PC-3 (cell line): ENCODE measurements at regions not wholly inside any gene's neighbourhood (a gene's known extent, or its start where the extent isn't known, plus 50 kb on each side); places are given as distances from the start of the nearest gene placed in this dataset.

Experiments used
- ATAC-seq: fragments of 200-7000 bp; cut with Tn5 transposase; 2 replicates; pipeline ENCODE4 v1.9.1; 2020; ENCODE audit warnings: mild to moderate bottlenecking, moderate library complexity
- BruUV-seq: library from RNA; stranded (reverse); fragments of 400-500 nt; replicated peaks from 2 replicates; lab custom pipeline; 2021; lab: Mats Ljungman, UMichigan
- CTCF ChIA-PET: fragments of 300-600 bp; sonication (Branson Sonifier 250); formaldehyde crosslinking; loops from one replicate; lab custom pipeline; 2022; ENCODE audit warnings: antibody characterized with exemption; lab: Charles Lee
- POLR2A ChIA-PET: fragments of 300-600 bp; sonication (Branson Sonifier 250); formaldehyde crosslinking; loops from one replicate; lab custom pipeline; 2022; ENCODE audit warnings: antibody characterized with exemption; ENCODE audit not compliant: unreplicated experiment; lab: Charles Lee
- DNase-seq: peaks from one replicate; pipeline ENCODE4 v3.0.0-alpha.2; 2015
- H2AFZ ChIP-seq: fragments of 300-600 bp; sonication (generic); 2 replicates; pipeline ENCODE4 v1.6.0; 2016; ENCODE audit warnings: antibody characterized with exemption, low read length
- H3F3A ChIP-seq: fragments of 300-600 bp; sonication (generic); one replicate; pipeline ENCODE4 v1.6.0; 2017; ENCODE audit warnings: antibody characterized with exemption, low read length, control low read depth, mild to moderate bottlenecking; ENCODE audit not compliant: unreplicated experiment
- H3K27ac ChIP-seq: fragments of 300-600 bp; sonication (generic); 2 replicates; pipeline ENCODE4 v1.5.1; 2016; ENCODE audit warnings: mild to moderate bottlenecking, low read length
- H3K27me3 ChIP-seq: fragments of 300-600 bp; sonication (generic); 2 replicates; pipeline ENCODE4 v1.6.1; 2016; ENCODE audit warnings: low read length, mixed read lengths
- H3K36me3 ChIP-seq: fragments of 300-600 bp; sonication (generic); 2 replicates; pipeline ENCODE4 v1.6.1; 2016; ENCODE audit warnings: low read depth, mixed run types, low read length, mixed read lengths
- H3K4me1 ChIP-seq: fragments of 300-600 bp; sonication (generic); 2 replicates; pipeline ENCODE4 v1.5.1; 2016; ENCODE audit warnings: low read length; ENCODE audit not compliant: insufficient read depth
- H3K4me2 ChIP-seq: fragments of 300-600 bp; sonication (generic); 2 replicates; pipeline ENCODE4 v1.6.0; 2016; ENCODE audit warnings: low read length
- H3K4me3 ChIP-seq: fragments of 300-600 bp; sonication (generic); 2 replicates; pipeline ENCODE4 v1.5.1; 2016; ENCODE audit warnings: mild to moderate bottlenecking, low read length, mixed read lengths
- H3K79me2 ChIP-seq: fragments of 300-600 bp; sonication (generic); 2 replicates; pipeline ENCODE4 v1.6.1; 2017; ENCODE audit warnings: low read length, mixed read lengths
- H3K9ac ChIP-seq: fragments of 300-600 bp; sonication (generic); 2 replicates; pipeline ENCODE4 v1.6.0; 2016; ENCODE audit warnings: mild to moderate bottlenecking, low read length
- H3K9me2 ChIP-seq: fragments of 300-600 bp; sonication (generic); replicated peaks from 2 replicates; pipeline ENCODE4 v1.6.1; 2016; ENCODE audit warnings: mixed run types, low read length, mixed read lengths
- H3K9me3 ChIP-seq: fragments of 300-600 bp; sonication (generic); 2 replicates; pipeline ENCODE4 v1.6.1; 2016; ENCODE audit warnings: low read length, mixed read lengths
- H4K20me1 ChIP-seq: fragments of 300-600 bp; sonication (generic); 2 replicates; pipeline ENCODE4 v1.6.1; 2016; ENCODE audit warnings: low read length, mixed read lengths
- EZH2 ChIP-seq: fragments of 300-600 bp; sonication (generic); IDR thresholded peaks from one replicate; pipeline ENCODE4 v1.6.1; 2017; ENCODE audit warnings: antibody characterized with exemption, mild to moderate bottlenecking, low read length; ENCODE audit not compliant: unreplicated experiment
- EZH2phosphoT487 ChIP-seq: fragments of 300-600 bp; sonication (generic); IDR thresholded peaks from 2 replicates; pipeline ENCODE4 v1.6.1; 2018; ENCODE audit warnings: mild to moderate bottlenecking, antibody characterized with exemption, low read length, borderline replicate concordance
- intact Hi-C: fragments of 100-400 bp; cut with micrococcal nuclease; formaldehyde crosslinking; loops from 2 replicates; pipeline ENCODE4 v1.9.0; 2023
- TF ChIP-seq, protein P1 (sequence below): fragments of 300-600 bp; sonication (generic); conservative IDR thresholded peaks from 2 replicates; pipeline ENCODE4 v1.5.1; 2017; ENCODE audit warnings: antibody characterized with exemption, low read depth, mild to moderate bottlenecking, low read length

DNA sequence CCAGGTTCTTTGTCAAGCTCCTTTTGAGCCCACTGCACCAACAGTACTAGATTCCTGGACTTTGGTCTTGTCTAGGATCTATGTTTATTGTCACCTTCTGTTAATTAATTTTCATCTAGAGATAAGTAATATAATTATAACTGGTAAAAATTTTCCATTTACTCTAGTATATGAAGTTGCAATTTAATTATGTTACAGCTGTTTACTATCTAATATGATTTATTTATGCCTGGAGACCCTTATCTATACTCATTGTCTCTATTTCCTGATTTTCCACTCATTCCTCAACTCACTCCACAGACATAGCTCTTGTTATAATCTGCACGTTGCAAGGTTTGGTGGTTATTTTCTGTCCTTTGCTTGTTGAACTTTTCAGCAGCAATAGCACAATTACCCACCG lies 63.2 kb upstream of the PHF14 start:
- POLR2A ChIA-PET = no interaction called here
- no TSS peak for BruUV-seq
- TF ChIP-seq, protein P1, sequence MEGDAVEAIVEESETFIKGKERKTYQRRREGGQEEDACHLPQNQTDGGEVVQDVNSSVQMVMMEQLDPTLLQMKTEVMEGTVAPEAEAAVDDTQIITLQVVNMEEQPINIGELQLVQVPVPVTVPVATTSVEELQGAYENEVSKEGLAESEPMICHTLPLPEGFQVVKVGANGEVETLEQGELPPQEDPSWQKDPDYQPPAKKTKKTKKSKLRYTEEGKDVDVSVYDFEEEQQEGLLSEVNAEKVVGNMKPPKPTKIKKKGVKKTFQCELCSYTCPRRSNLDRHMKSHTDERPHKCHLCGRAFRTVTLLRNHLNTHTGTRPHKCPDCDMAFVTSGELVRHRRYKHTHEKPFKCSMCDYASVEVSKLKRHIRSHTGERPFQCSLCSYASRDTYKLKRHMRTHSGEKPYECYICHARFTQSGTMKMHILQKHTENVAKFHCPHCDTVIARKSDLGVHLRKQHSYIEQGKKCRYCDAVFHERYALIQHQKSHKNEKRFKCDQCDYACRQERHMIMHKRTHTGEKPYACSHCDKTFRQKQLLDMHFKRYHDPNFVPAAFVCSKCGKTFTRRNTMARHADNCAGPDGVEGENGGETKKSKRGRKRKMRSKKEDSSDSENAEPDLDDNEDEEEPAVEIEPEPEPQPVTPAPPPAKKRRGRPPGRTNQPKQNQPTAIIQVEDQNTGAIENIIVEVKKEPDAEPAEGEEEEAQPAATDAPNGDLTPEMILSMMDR = no peak
- TF ChIP-seq EZH2 = no peak
- TF ChIP-seq EZH2phosphoT487 = no peak

DNA sequence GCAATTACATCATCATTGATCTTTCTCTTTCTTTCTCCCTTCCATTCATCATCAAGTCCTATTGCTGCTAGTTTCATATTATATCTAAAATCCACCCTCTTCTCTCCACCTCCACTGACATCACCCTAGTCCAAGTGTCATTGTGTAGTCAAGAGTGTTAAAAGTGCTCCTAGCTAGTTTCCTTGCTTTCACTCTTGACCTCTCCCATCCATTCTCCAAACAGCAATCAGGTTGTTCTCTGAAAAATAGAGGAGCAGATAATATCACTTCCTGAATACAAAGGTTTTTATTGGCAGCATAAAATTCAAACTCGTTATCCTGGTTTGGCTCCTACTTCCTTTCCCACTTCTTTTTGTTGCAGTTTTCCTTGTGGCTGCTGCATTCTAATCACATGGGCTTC lies 61.6 kb upstream of the PHF14 start:
- ChIA-PET CTCF (no interaction called here), POLR2A (no interaction called here)
- H3K27me3 ChIP-seq = no peaks in the 10 kb centered on the region
- no peaks in the 10 kb centered on the region for H3K79me2 ChIP-seq
- no peak overlapping the region for H3K27ac ChIP-seq
- ATAC-seq = no peak
- H4K20me1 ChIP-seq = no peaks in the 10 kb centered on the region
- no TSS peak for BruUV-seq
- intact Hi-C loops = no loop called here
- DNase-seq = no peak
- H3K9me2 ChIP-seq = no peaks in the 10 kb centered on the region
- H3K9me3 ChIP-seq = 0 out of 2 replicates have a peak, but pooled peaks cover 12% of the 10 kb centered on the region
- H3K4me1 ChIP-seq = no peaks in the 10 kb centered on the region
- no peaks in the 10 kb centered on the region for H3K36me3 ChIP-seq
- H3K4me2 ChIP-seq = no peak overlapping the region
- H3K9ac ChIP-seq = no peak overlapping the region
- TF ChIP-seq EZH2 (no peak), EZH2phosphoT487 (no peak)
- TF ChIP-seq, protein P1 = no peak
- H2AFZ ChIP-seq = no peak overlapping the region
- H3K4me3 ChIP-seq = no peak overlapping the region
- H3F3A ChIP-seq = no peaks in the 10 kb centered on the region

More for the DNA sequence above, 63.2 kb upstream of the PHF14 start:
- CTCF ChIA-PET = no interaction called here
- Histone ChIP-seq H3K36me3 (no peaks in the 10 kb centered on the region), H3F3A (no peaks in the 10 kb centered on the region), H3K9me3 (0 out of 2 replicates have a peak, but pooled peaks cover 12% of the 10 kb centered on the region), H3K27ac (no peak overlapping the region), H3K4me3 (no peak overlapping the region), H3K27me3 (no peaks in the 10 kb centered on the region), H3K9ac (no peak overlapping the region), H3K79me2 (no peaks in the 10 kb centered on the region), H3K4me2 (no peak overlapping the region), H2AFZ (no peak overlapping the region), H4K20me1 (no peaks in the 10 kb centered on the region), H3K4me1 (no peaks in the 10 kb centered on the region), H3K9me2 (no peaks in the 10 kb centered on the region)
- ATAC-seq = no peak
- DNase-seq = no peak
- intact Hi-C loops = no loop called here

DNA sequence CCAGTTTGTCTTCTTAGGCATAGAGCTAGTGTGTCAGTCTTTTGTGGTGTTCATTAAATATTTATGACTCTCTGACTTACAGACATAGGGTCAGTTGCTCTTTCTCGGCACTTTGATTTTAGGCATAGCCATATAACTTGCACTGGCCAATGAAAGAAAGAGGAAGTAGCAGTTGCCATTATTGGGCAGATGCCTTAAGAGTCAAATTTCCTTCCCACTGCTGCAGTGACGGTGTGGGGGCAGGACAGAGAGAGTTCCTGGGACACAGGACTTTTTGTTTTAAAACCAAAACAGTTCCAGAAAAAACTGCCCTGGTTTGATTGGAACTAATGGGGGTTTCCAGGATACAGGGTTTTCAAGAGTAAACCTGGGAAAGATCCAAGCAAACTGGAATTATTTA lies 60.2 kb upstream of the PHF14 start:
- DNase-seq (no peak), ATAC-seq (no peak)
- Histone ChIP-seq H3F3A (no peaks in the 10 kb centered on the region), H3K4me2 (no peak overlapping the region), H3K9ac (no peak overlapping the region), H3K27me3 (no peaks in the 10 kb centered on the region), H4K20me1 (no peaks in the 10 kb centered on the region), H3K9me2 (no peaks in the 10 kb centered on the region), H3K79me2 (no peaks in the 10 kb centered on the region), H3K27ac (no peak overlapping the region), H3K36me3 (no peaks in the 10 kb centered on the region), H3K9me3 (0 out of 2 replicates have a peak, but pooled peaks cover 12% of the 10 kb centered on the region), H3K4me1 (no peaks in the 10 kb centered on the region), H3K4me3 (no peak overlapping the region), H2AFZ (no peak overlapping the region)
- CTCF ChIA-PET = no interaction called here
- no peak for TF ChIP-seq EZH2
- POLR2A ChIA-PET = no interaction called here
- intact Hi-C loops = no loop called here
- no TSS peak for BruUV-seq
